K562 (cell line): ENCODE measurements at regions not wholly inside any gene's neighbourhood (a gene's known extent, or its start where the extent isn't known, plus 50 kb on each side); places are given as distances from the start of the nearest gene placed in this dataset.

Source experiments
- ATAC-seq: fragments of 200-7000 bp; cut with Tn5 transposase; 3 replicates; pipeline ENCODE4 v1.9.1; 2020; ENCODE audit warnings: moderate library complexity
- BruUV-seq: library from RNA; stranded (reverse); fragments of 400-500 nt; replicated peaks from 2 replicates; lab custom pipeline; 2021; lab: Mats Ljungman, UMichigan
- CTCF ChIA-PET: fragments of 300-600 bp; formaldehyde crosslinking; extraction: SDS; loops from one replicate; lab custom pipeline; 2021; ENCODE audit warnings: low intra/inter-chr PET ratio; lab: Yijun Ruan, JAX
- POLR2A ChIA-PET: fragments of 300-600, 350-650 bp; sonication (Branson Sonifier 250); formaldehyde crosslinking; extraction: SDS; loops from one replicate; lab custom pipeline; 2021; ENCODE audit warnings: antibody characterized with exemption, inconsistent platforms; lab: Yijun Ruan, JAX
- DNase-seq, 4 experiments: peaks; one replicate each; pipeline versions ENCODE4 v3.0.0 to v3.0.0-alpha.2; 2011 to 2018; ENCODE audit warnings: low spot score in 3 of 4, mixed read lengths in 3 of 4; ENCODE audit errors: extremely low read depth in 1 of 4
- FAIRE-seq: peaks from 2 replicates; lab custom pipeline; 2011; peaks lifted over from hg19 to GRCh38; lab: Jason Lieb, UNC
- H2AFZ ChIP-seq: 2 replicates; pipeline ENCODE4 v1.6.0; 2011; ENCODE audit warnings: low read depth, low read length, control low read depth, inconsistent platforms
- H3K27ac ChIP-seq: fragments of 200-600 bp; 3 replicates; pipeline ENCODE4 v1.8.0; 2011; ENCODE audit warnings: low read depth, mild to moderate bottlenecking, control low read depth, inconsistent platforms, low read length, moderate library complexity, mixed read lengths; ENCODE audit errors: extremely low read depth
- H3K27me3 ChIP-seq, 2 experiments: fragments of 300-600 bp in 1 of 2; 2 replicates in 1 of 2; 3 replicates in 1 of 2; pipeline versions ENCODE4 v1.6.0 to v1.8.0; 2011; ENCODE audit warnings: inconsistent platforms in 2 of 2, low read length in 2 of 2, mild to moderate bottlenecking in 1 of 2, mixed read lengths in 1 of 2, moderate library complexity in 1 of 2; ENCODE audit not compliant: control insufficient read depth in 2 of 2, insufficient read depth in 2 of 2
- H3K36me3 ChIP-seq: fragments of 300-600 bp; 3 replicates; pipeline ENCODE4 v1.8.0; 2011; ENCODE audit warnings: mild to moderate bottlenecking, low read length, inconsistent platforms; ENCODE audit not compliant: control insufficient read depth, insufficient read depth
- H3K4me1 ChIP-seq, 2 experiments: fragments of 200-600 bp in 1 of 2; replicated peaks in 1 of 2; 2 replicates in 1 of 2; 3 replicates in 1 of 2; pipeline versions ENCODE4 v1.5.1 to v1.8.0; 2011; ENCODE audit warnings: inconsistent platforms in 2 of 2, low read length in 2 of 2, mild to moderate bottlenecking in 1 of 2, mixed read lengths in 1 of 2, moderate library complexity in 1 of 2; ENCODE audit not compliant: control insufficient read depth in 2 of 2, insufficient read depth in 2 of 2
- H3K4me2 ChIP-seq: 2 replicates; pipeline ENCODE4 v1.6.1; 2011; ENCODE audit warnings: low read length, control low read depth, inconsistent platforms, mixed read lengths; ENCODE audit not compliant: insufficient read depth
- H3K4me3 ChIP-seq: fragments of 200-600 bp; sonication (generic), shearing (Covaris generic); 2 replicates; pipeline ENCODE4 v1.5.1; 2016; ENCODE audit warnings: control low read depth, inconsistent platforms
- H3K79me2 ChIP-seq: fragments of 200-600 bp; 3 replicates; pipeline ENCODE4 v1.8.0; 2011; ENCODE audit warnings: low read length, inconsistent platforms; ENCODE audit not compliant: control insufficient read depth, insufficient read depth
- H3K9ac ChIP-seq, 2 experiments: 2 replicates each; pipeline versions ENCODE4 v1.6.0 to v1.6.1; 2011; ENCODE audit warnings: low read depth in 2 of 2, low read length in 2 of 2, control low read depth in 1 of 2, inconsistent platforms in 1 of 2, mild to moderate bottlenecking in 1 of 2, mixed read lengths in 1 of 2; ENCODE audit not compliant: insufficient read depth in 1 of 2
- H3K9me1 ChIP-seq: one replicate; pipeline ENCODE4 v1.6.0; 2011; ENCODE audit warnings: inconsistent platforms, mild to moderate bottlenecking, low read length, moderate library complexity; ENCODE audit not compliant: control insufficient read depth, insufficient read depth
- H3K9me3 ChIP-seq: replicated peaks from 2 replicates; pipeline ENCODE4 v1.5.1; 2011; ENCODE audit warnings: low read depth, low read length, inconsistent platforms; ENCODE audit not compliant: control insufficient read depth, insufficient read depth
- H4K20me1 ChIP-seq: replicated peaks from 2 replicates; pipeline ENCODE4 v1.6.1; 2011; ENCODE audit warnings: low read length, inconsistent platforms, mixed read lengths; ENCODE audit not compliant: control insufficient read depth, insufficient read depth
- HNRNPLL ChIP-seq: fragments of 200-400 bp; formaldehyde crosslinking; IDR thresholded peaks from 2 replicates; pipeline ENCODE4 v1.6.1; 2017; ENCODE audit warnings: low read length, low read depth, mild to moderate bottlenecking; ENCODE audit not compliant: poor library complexity, severe bottlenecking
- MNT ChIP-seq, 2 experiments: fragments of 450-650 bp; conservative IDR thresholded peaks; 2 replicates each; pipeline ENCODE4 v1.6.1; 2017; ENCODE audit warnings: mild to moderate bottlenecking in 2 of 2, moderate library complexity in 2 of 2
- POLR2B ChIP-seq: fragments of 450-650 bp; IDR thresholded peaks from 2 replicates; pipeline ENCODE4 v1.6.1; 2018; ENCODE audit warnings: low read depth; ENCODE audit not compliant: partially characterized antibody
- PREB ChIP-seq: sonication (generic); formaldehyde crosslinking; IDR thresholded peaks from 2 replicates; pipeline ENCODE4 v1.8.1; 2023; ENCODE audit warnings: mild to moderate bottlenecking, missing genetic modification reagents
- RBM25 ChIP-seq: fragments of 200-400 bp; formaldehyde crosslinking; IDR thresholded peaks from 2 replicates; pipeline ENCODE4 v1.6.1; 2018; ENCODE audit warnings: low read length, low read depth, moderate library complexity; ENCODE audit not compliant: severe bottlenecking
- RBM39 ChIP-seq: fragments of 200-400 bp; formaldehyde crosslinking; optimal IDR thresholded peaks from 2 replicates; pipeline ENCODE3; 2018; ENCODE audit warnings: low read depth, low read length
- SAFB ChIP-seq: fragments of 200-400 bp; formaldehyde crosslinking; IDR thresholded peaks from 2 replicates; pipeline ENCODE4 v1.6.1; 2017; ENCODE audit warnings: low read depth, low read length, borderline replicate concordance
- ZNF217 ChIP-seq: sonication (generic); formaldehyde crosslinking; IDR thresholded peaks from 2 replicates; pipeline ENCODE4 v1.8.0; 2022; ENCODE audit warnings: mild to moderate bottlenecking, missing genetic modification reagents
- ZNF551 ChIP-seq: fragments of 250-450 bp; sonication (Bioruptor Pico); IDR thresholded peaks from 2 replicates; pipeline ENCODE4 v1.5.0; 2021; ENCODE audit warnings: mild to moderate bottlenecking, moderate library complexity
- WGBS: fragments of 100-300 bp; shearing (Covaris generic); methylation state at CpG from one replicate; pipeline ENCODE4 v1.1.6; 2016; ENCODE audit warnings: low coverage, mixed read lengths; ENCODE audit not compliant: insufficient coverage; ENCODE audit errors: missing lambda C conversion rate; 5-methylcytosine and 5-hydroxymethylcytosine counted together
- in situ Hi-C: fragments of 300-500 bp; cut with MboI; formaldehyde crosslinking; loops from 4 replicates; pipeline ENCODE4 v1.15.0; 2018; ENCODE audit warnings: inconsistent platforms, mixed read lengths
- intact Hi-C: fragments of 100-400 bp; cut with micrococcal nuclease; formaldehyde crosslinking; loops from 2 replicates; pipeline ENCODE4 v1.14.2; 2022
- TF ChIP-seq, protein P1 (sequence below): fragments of 450-650 bp; IDR thresholded peaks from 2 replicates; pipeline ENCODE4 v1.7.0; 2016; ENCODE audit warnings: borderline replicate concordance

DNA sequence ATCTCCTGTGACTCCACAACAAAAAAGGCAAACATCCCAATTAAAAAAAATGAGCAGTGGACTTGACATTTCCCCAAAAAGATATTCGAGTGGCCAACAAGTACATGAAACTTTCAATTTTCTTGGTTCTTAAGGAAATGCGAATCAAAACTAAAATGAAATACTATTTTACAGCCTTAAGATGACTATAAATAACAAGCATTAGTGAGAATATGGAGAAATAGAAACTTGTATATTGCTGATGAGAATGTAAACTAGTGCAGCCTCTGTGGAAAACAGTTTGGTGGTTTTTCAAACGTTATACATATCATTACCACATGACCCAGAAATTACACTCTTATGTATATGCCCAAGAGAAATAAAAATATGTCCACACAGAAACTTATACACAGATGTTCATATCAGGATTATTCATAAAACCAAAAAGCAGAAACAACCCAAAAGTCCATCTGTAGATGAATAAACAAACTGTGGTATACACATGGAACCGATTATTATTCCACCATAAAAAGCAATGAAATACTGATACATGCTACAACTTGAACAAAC lies 153.2 kb upstream of the GPR149 start:
- no peak for TF ChIP-seq POLR2B
- no peak for TF ChIP-seq ZNF217 (CRISPR knock-in tag)
- TF ChIP-seq, protein P1, sequence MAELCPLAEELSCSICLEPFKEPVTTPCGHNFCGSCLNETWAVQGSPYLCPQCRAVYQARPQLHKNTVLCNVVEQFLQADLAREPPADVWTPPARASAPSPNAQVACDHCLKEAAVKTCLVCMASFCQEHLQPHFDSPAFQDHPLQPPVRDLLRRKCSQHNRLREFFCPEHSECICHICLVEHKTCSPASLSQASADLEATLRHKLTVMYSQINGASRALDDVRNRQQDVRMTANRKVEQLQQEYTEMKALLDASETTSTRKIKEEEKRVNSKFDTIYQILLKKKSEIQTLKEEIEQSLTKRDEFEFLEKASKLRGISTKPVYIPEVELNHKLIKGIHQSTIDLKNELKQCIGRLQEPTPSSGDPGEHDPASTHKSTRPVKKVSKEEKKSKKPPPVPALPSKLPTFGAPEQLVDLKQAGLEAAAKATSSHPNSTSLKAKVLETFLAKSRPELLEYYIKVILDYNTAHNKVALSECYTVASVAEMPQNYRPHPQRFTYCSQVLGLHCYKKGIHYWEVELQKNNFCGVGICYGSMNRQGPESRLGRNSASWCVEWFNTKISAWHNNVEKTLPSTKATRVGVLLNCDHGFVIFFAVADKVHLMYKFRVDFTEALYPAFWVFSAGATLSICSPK, result no peak
- TF ChIP-seq PREB, result no peak
- no peak for TF ChIP-seq RBM39
- no peak for TF ChIP-seq MNT (conservative IDR thresholded peaks at IDR 0.05)
- TF ChIP-seq HNRNPLL, result no peak
- TF ChIP-seq SAFB, result no peak
- no peak for TF ChIP-seq ZNF551 (CRISPR knock-in tag)
- TF ChIP-seq RBM25, result no peak
- FAIRE-seq (no peak), ATAC-seq (no peak), DNase-seq (no peak)
- Histone ChIP-seq H3K36me3 (no peaks in the 10 kb centered on the region), H3K4me2 (no peak overlapping the region), H3K4me1 (no peaks in the 10 kb centered on the region), H2AFZ (no peak overlapping the region), H4K20me1 (no peaks in the 10 kb centered on the region), H3K27ac (no peak overlapping the region), H3K79me2 (no peaks in the 10 kb centered on the region), H3K9me1 (no peaks in the 10 kb centered on the region), H3K9ac (no peak overlapping the region), H3K27me3 (no peaks in the 10 kb centered on the region), H3K4me3 (no peak overlapping the region), H3K9me3 (no peaks in the 10 kb centered on the region)
- no TSS peak for BruUV-seq
- 0% methylated on average over 4 of the region's 4 CpGs for WGBS
- in situ Hi-C loops (no loop called here), intact Hi-C loops (loop anchor here (10.0 kb wide), 1 partner anchor 132 kb away; no protein-coding TSS in a partner anchor)
- POLR2A ChIA-PET, result no interaction called here
- CTCF ChIA-PET, result no interaction called here
